H1 (cell line): ENCODE measurements at regions not wholly inside any gene's neighbourhood (a gene's known extent, or its start where the extent isn't known, plus 50 kb on each side); places are given as distances from the start of the nearest gene placed in this dataset.

Source experiments
- CTCF ChIA-PET: fragments of 300-600 bp; sonication (Branson Sonifier 250); formaldehyde crosslinking; loops from one replicate; lab custom pipeline; 2021; ENCODE audit not compliant: partially characterized antibody; lab: Charles Lee
- POLR2A ChIA-PET: fragments of 300-600 bp; sonication (Branson Sonifier 250); formaldehyde crosslinking; loops from one replicate; lab custom pipeline; 2021; ENCODE audit warnings: inconsistent platforms; ENCODE audit not compliant: partially characterized antibody; lab: Charles Lee
- DNase-seq, 2 experiments: peaks; one replicate each; pipeline versions ENCODE4 v3.0.0 to v3.0.0-alpha.2; 2010 to 2022; ENCODE audit warnings: low spot score in 2 of 2, low read depth in 1 of 2, mixed read lengths in 1 of 2
- FAIRE-seq: peaks from 2 replicates; lab custom pipeline; 2011; peaks lifted over from hg19 to GRCh38; lab: Jason Lieb, UNC
- H2AFZ ChIP-seq: 2 replicates; pipeline ENCODE4 v1.8.1; 2012; ENCODE audit warnings: low read length, inconsistent platforms
- H2AK5ac ChIP-seq: 2 replicates; pipeline ENCODE4 v1.6.1; 2013; ENCODE audit warnings: low read depth, low read length
- H2BK120ac ChIP-seq: replicated peaks from 2 replicates; pipeline ENCODE3; 2013; ENCODE audit warnings: low read depth, low read length, inconsistent platforms
- H2BK12ac ChIP-seq: 2 replicates; pipeline ENCODE4 v1.6.1; 2013; ENCODE audit warnings: low read depth, low read length
- H2BK15ac ChIP-seq: 2 replicates; pipeline ENCODE4 v1.6.1; 2013; ENCODE audit warnings: low read length
- H2BK20ac ChIP-seq: 2 replicates; pipeline ENCODE4 v1.6.1; 2013; ENCODE audit warnings: low read length
- H2BK5ac ChIP-seq: 2 replicates; pipeline ENCODE4 v1.6.1; 2013; ENCODE audit warnings: low read depth, low read length
- H3K14ac ChIP-seq: 2 replicates; pipeline ENCODE4 v1.6.1; 2013; ENCODE audit warnings: inconsistent platforms; ENCODE audit not compliant: insufficient read length
- H3K18ac ChIP-seq: 2 replicates; pipeline ENCODE4 v1.6.1; 2013; ENCODE audit warnings: low read length; ENCODE audit errors: extremely low read depth
- H3K23ac ChIP-seq: 2 replicates; pipeline ENCODE4 v1.6.1; 2013; ENCODE audit warnings: inconsistent platforms; ENCODE audit not compliant: insufficient read length
- H3K23me2 ChIP-seq: 2 replicates; pipeline ENCODE4 v1.6.1; 2013; ENCODE audit warnings: low read depth, low read length
- H3K27ac ChIP-seq: 2 replicates; pipeline ENCODE4 v1.6.1; 2011; ENCODE audit warnings: low read depth, low read length, inconsistent platforms
- H3K27me3 ChIP-seq, 4 experiments: replicated peaks in 1 of 4; 1 replicate in 1 of 4; 2 replicates in 3 of 4; pipeline versions ENCODE4 v1.6.1 to v1.8.1; 2011 to 2013; ENCODE audit warnings: low read length in 3 of 4, mild to moderate bottlenecking in 3 of 4, inconsistent platforms in 2 of 4, mixed read lengths in 2 of 4, moderate library complexity in 1 of 4; ENCODE audit not compliant: control insufficient read depth in 3 of 4, insufficient read depth in 3 of 4; ENCODE audit errors: extremely low read depth in 1 of 4
- H3K36me3 ChIP-seq, 4 experiments: 2 replicates each; pipeline versions ENCODE4 v1.6.1 to v1.8.1; 2011 to 2013; ENCODE audit warnings: mild to moderate bottlenecking in 4 of 4, low read length in 3 of 4, moderate library complexity in 2 of 4, control low read depth in 1 of 4, inconsistent platforms in 1 of 4; ENCODE audit not compliant: insufficient read depth in 4 of 4, control insufficient read depth in 2 of 4
- H3K4ac ChIP-seq: replicated peaks from 2 replicates; pipeline ENCODE3; 2013; ENCODE audit warnings: low read length, low read depth, mixed read lengths, inconsistent platforms; ENCODE audit not compliant: insufficient read length
- H3K4me1 ChIP-seq, 4 experiments: replicated peaks in 1 of 4; 1 replicate in 1 of 4; 2 replicates in 3 of 4; pipeline versions ENCODE4 v1.6.1 to v1.8.1; 2011 to 2013; ENCODE audit warnings: low read length in 3 of 4, inconsistent platforms in 2 of 4, mixed read lengths in 1 of 4; ENCODE audit not compliant: insufficient read depth in 4 of 4, control insufficient read depth in 3 of 4
- H3K4me2 ChIP-seq, 2 experiments: 2 replicates each; pipeline versions ENCODE4 v1.6.1 to v1.8.1; 2011 to 2013; ENCODE audit warnings: low read depth in 2 of 2, low read length in 2 of 2, control low read depth in 1 of 2, inconsistent platforms in 1 of 2, mild to moderate bottlenecking in 1 of 2; ENCODE audit not compliant: insufficient read depth in 1 of 2
- H3K4me3 ChIP-seq, 4 experiments: fragments of 200-600, 300-600 bp in 1 of 4; sonication (generic), shearing (Covaris generic), sonication (Bioruptor Twin) in 1 of 4; 2 replicates each; pipeline versions ENCODE4 v1.5.1 to v1.8.1; 2011 to 2016; ENCODE audit warnings: low read length in 4 of 4, low read depth in 3 of 4, control low read depth in 2 of 4, inconsistent platforms in 2 of 4, mild to moderate bottlenecking in 2 of 4, mixed read lengths in 1 of 4, moderate library complexity in 1 of 4; ENCODE audit not compliant: insufficient read depth in 2 of 4; ENCODE audit errors: extremely low read depth in 1 of 4
- H3K56ac ChIP-seq: replicated peaks from 2 replicates; pipeline ENCODE3; 2013; ENCODE audit warnings: low read depth, mild to moderate bottlenecking, mixed read lengths, low read length, inconsistent platforms; ENCODE audit not compliant: insufficient read length
- H3K79me1 ChIP-seq: 2 replicates; pipeline ENCODE4 v1.6.1; 2013; ENCODE audit warnings: low read depth, low read length, control low read depth
- H3K79me2 ChIP-seq, 2 experiments: 2 replicates each; pipeline versions ENCODE4 v1.6.1 to v1.8.1; 2012 to 2013; ENCODE audit warnings: low read length in 2 of 2, mild to moderate bottlenecking in 2 of 2, inconsistent platforms in 1 of 2; ENCODE audit not compliant: insufficient read depth in 2 of 2, control insufficient read depth in 1 of 2
- H3K9ac ChIP-seq, 4 experiments: replicated peaks in 1 of 4; 1 replicate in 1 of 4; 2 replicates in 3 of 4; pipeline versions ENCODE4 v1.6.1 to v1.8.1; 2011 to 2013; ENCODE audit warnings: low read depth in 3 of 4, low read length in 3 of 4, control low read depth in 2 of 4, mild to moderate bottlenecking in 2 of 4, moderate library complexity in 2 of 4, inconsistent platforms in 1 of 4; ENCODE audit errors: extremely low read depth in 1 of 4
- H3K9me3 ChIP-seq, 2 experiments: 2 replicates each; pipeline versions ENCODE4 v1.6.1 to v1.8.1; 2012 to 2013; ENCODE audit warnings: mild to moderate bottlenecking in 2 of 2, moderate library complexity in 2 of 2, control low read depth in 1 of 2, inconsistent platforms in 1 of 2, low read depth in 1 of 2, low read length in 1 of 2, mixed read lengths in 1 of 2; ENCODE audit not compliant: insufficient read depth in 2 of 2
- H4K20me1 ChIP-seq, 2 experiments: replicated peaks in 1 of 2; 2 replicates each; pipeline versions ENCODE3 to v1.8.1; 2011 to 2013; ENCODE audit warnings: inconsistent platforms in 2 of 2, low read length in 2 of 2, mild to moderate bottlenecking in 1 of 2; ENCODE audit not compliant: insufficient read depth in 2 of 2, control insufficient read depth in 1 of 2
- H4K5ac ChIP-seq: 2 replicates; pipeline ENCODE4 v1.6.1; 2013; ENCODE audit warnings: low read length, low read depth, mixed read lengths, inconsistent platforms; ENCODE audit not compliant: insufficient read length
- H4K8ac ChIP-seq: 2 replicates; pipeline ENCODE4 v1.8.0; 2013; ENCODE audit warnings: mild to moderate bottlenecking, moderate library complexity, low read length, inconsistent platforms; ENCODE audit not compliant: insufficient read depth; ENCODE audit errors: extremely low read depth
- H4K91ac ChIP-seq: replicated peaks from 2 replicates; pipeline ENCODE3; 2013; ENCODE audit warnings: low read length, mixed read lengths, inconsistent platforms; ENCODE audit not compliant: insufficient read length
- GABPA ChIP-seq: IDR thresholded peaks from 2 replicates; pipeline ENCODE4 v1.6.1; 2011; ENCODE audit warnings: mild to moderate bottlenecking, low read length, moderate library complexity, borderline replicate concordance; ENCODE audit not compliant: insufficient read depth
- TAF1 ChIP-seq: IDR thresholded peaks from 2 replicates; pipeline ENCODE4 v1.6.1; 2011; ENCODE audit warnings: mild to moderate bottlenecking, low read depth, low read length
- USF2 ChIP-seq: IDR thresholded peaks from 2 replicates; pipeline ENCODE4 v1.6.1; 2011; ENCODE audit warnings: low read length, improper control_type of control experiment
- whole genome bisulfite sequencing, 2 experiments: shearing (Covaris generic) in 1 of 2; methylation state at CpG; one replicate each; pipeline versions ENCODE4 v1.1.6 to v1.1.7; 2013 to 2015; ENCODE audit warnings: low lambda C conversion rate in 2 of 2, mixed read lengths in 2 of 2, inconsistent platforms in 1 of 2, low coverage in 1 of 2, missing lambda C conversion rate in 1 of 2; ENCODE audit not compliant: insufficient replicate concordance in 2 of 2, insufficient coverage in 1 of 2, insufficient read length in 1 of 2; ENCODE audit errors: extremely low coverage in 1 of 2, missing lambda C conversion rate in 1 of 2; 5-methylcytosine and 5-hydroxymethylcytosine counted together

GRCh38 chr9:135181336-135181735 is 93.9 kb downstream of the OLFM1 start:
- Histone ChIP-seq H4K20me1 (no peaks in the 10 kb centered on the region), H2BK20ac (0 out of 2 replicates have a peak overlapping the region, but pooled peaks have one; percentile 90), H2BK12ac (no peak overlapping the region), H3K27me3 (no peaks in the 10 kb centered on the region), H4K91ac (no peak overlapping the region), H3K4ac (no peak overlapping the region), H3K9me3 (no peaks in the 10 kb centered on the region), H3K79me1 (no peaks in the 10 kb centered on the region), H3K4me2 (no peak overlapping the region), H3K79me2 (no peaks in the 10 kb centered on the region), H3K27ac (no peak overlapping the region), H2BK5ac (no peak overlapping the region), H2AK5ac (no peak overlapping the region), H3K14ac (no peak overlapping the region), H4K8ac (no peak overlapping the region), H2AFZ (no peak overlapping the region), H2BK15ac (no peak overlapping the region), H3K23me2 (no peaks in the 10 kb centered on the region), H3K36me3 (no peaks in the 10 kb centered on the region), H3K18ac (no peak overlapping the region), H3K56ac (no peak overlapping the region), H2BK120ac (no peak overlapping the region), H3K4me3 (no peak overlapping the region), H3K4me1 (no peaks in the 10 kb centered on the region), H3K23ac (no peak overlapping the region), H4K5ac (no peak overlapping the region), H3K9ac (no peak overlapping the region)
- POLR2A ChIA-PET = no interaction called here
- CTCF ChIA-PET = interaction anchor here (1.5 kb wide), 1 partner anchor 81 kb away, joined by 3 read pairs; no protein-coding TSS in a partner anchor
- FAIRE-seq (no peak), DNase-seq (no peak)
- 83% methylated on average over 11 of the region's 11 CpGs; no CpG with 5 or more reads in 1 of the 2 experiments for WGBS, 2 experiments
- TF ChIP-seq GABPA (no peak), USF2 (no peak), TAF1 (no peak)
